HCT116 (cell line): ENCODE measurements at regions not wholly inside any gene's neighbourhood (a gene's known extent, or its start where the extent isn't known, plus 50 kb on each side); places are given as distances from the start of the nearest gene placed in this dataset.

Experiments
- ATAC-seq: fragments of 200-7000 bp; cut with Tn5 transposase; 2 replicates; pipeline ENCODE4 v1.9.1; 2020; ENCODE audit warnings: mild to moderate bottlenecking, moderate library complexity
- BruUV-seq: library from RNA; stranded (reverse); fragments of 400-500 nt; replicated peaks from 2 replicates; lab custom pipeline; 2021; lab: Mats Ljungman, UMichigan
- CTCF ChIA-PET: fragments of 300-600 bp; sonication (Branson Sonifier 250); formaldehyde crosslinking; loops from one replicate; lab custom pipeline; 2021; ENCODE audit warnings: antibody characterized with exemption; lab: Charles Lee
- POLR2A ChIA-PET: fragments of 300-600, 350-600 bp; sonication (Branson Sonifier 250); formaldehyde crosslinking; loops from one replicate; lab custom pipeline; 2021; ENCODE audit warnings: antibody characterized with exemption; lab: Charles Lee
- RAD21 ChIA-PET, 2 experiments: fragments of 300-600 bp; sonication (Branson Sonifier 250); formaldehyde crosslinking; loops; one replicate each; lab custom pipeline; 2023; ENCODE audit warnings: low total read pairs in 2 of 2; ENCODE audit not compliant: uncharacterized antibody in 2 of 2, unreplicated experiment in 2 of 2, low non-redundant PET in 1 of 2; lab: Charles Lee
- DNase-seq: peaks from one replicate; pipeline ENCODE4 v3.0.0-alpha.2; 2010; ENCODE audit warnings: low read depth, low spot score
- H2AFZ ChIP-seq: fragments of 200-600 bp; shearing (Covaris generic), sonication (generic); 2 replicates; pipeline ENCODE4 v1.6.1; 2017; ENCODE audit warnings: low read depth, mixed run types, mixed read lengths, antibody characterized with exemption, low read length; ENCODE audit not compliant: poor library complexity, severe bottlenecking
- H3K27ac ChIP-seq: 2 replicates; pipeline ENCODE4 v1.5.1; 2012; ENCODE audit warnings: low read depth, low read length
- H3K27me3 ChIP-seq: fragments of 200-600 bp; sonication (generic); 2 replicates; pipeline ENCODE4 v1.6.1; 2016; ENCODE audit warnings: mixed run types, low read length, mixed read lengths; ENCODE audit not compliant: insufficient read depth
- H3K36me3 ChIP-seq, 2 experiments: fragments of 200-500 bp in 1 of 2; fragments of 200-600 bp in 1 of 2; sonication (Bioruptor generic) in 1 of 2; sonication (generic) in 1 of 2; 2 replicates each; pipeline versions ENCODE4 v1.5.1 to v1.6.1; 2014 to 2016; ENCODE audit warnings: low read length in 2 of 2, inconsistent platforms in 1 of 2, mixed read lengths in 1 of 2, mixed run types in 1 of 2; ENCODE audit not compliant: insufficient read depth in 2 of 2, control insufficient read depth in 1 of 2
- H3K4me1 ChIP-seq, 2 experiments: fragments of 200-600 bp in 1 of 2; sonication (generic) in 1 of 2; 2 replicates each; pipeline versions ENCODE4 v1.5.1 to v1.6.1; 2012 to 2017; ENCODE audit warnings: low read length in 2 of 2, inconsistent platforms in 1 of 2, mild to moderate bottlenecking in 1 of 2, mixed read lengths in 1 of 2, mixed run types in 1 of 2, moderate library complexity in 1 of 2; ENCODE audit not compliant: insufficient read depth in 2 of 2, control insufficient read depth in 1 of 2
- H3K4me2 ChIP-seq: fragments of 200-600 bp; sonication (generic); 2 replicates; pipeline ENCODE4 v1.6.1; 2017; ENCODE audit warnings: mixed run types, low read length, mixed read lengths
- H3K4me3 ChIP-seq, 2 experiments: fragments of 200-600 bp in 1 of 2; sonication (generic) in 1 of 2; replicated peaks in 1 of 2; 2 replicates each; pipeline ENCODE4 v1.5.1; 2011 to 2016; ENCODE audit warnings: low read length in 2 of 2, control low read depth in 1 of 2, low read depth in 1 of 2, mild to moderate bottlenecking in 1 of 2, mixed read lengths in 1 of 2, mixed run types in 1 of 2
- H3K79me2 ChIP-seq: fragments of 200-600 bp; sonication (generic); 2 replicates; pipeline ENCODE4 v1.6.1; 2017; ENCODE audit warnings: mild to moderate bottlenecking, mixed run types, low read length, moderate library complexity, mixed read lengths; ENCODE audit not compliant: insufficient read depth
- H3K9ac ChIP-seq: fragments of 200-600 bp; sonication (generic); 2 replicates; pipeline ENCODE4 v1.6.1; 2016; ENCODE audit warnings: low read length, mixed read lengths
- H3K9me2 ChIP-seq: fragments of 200-600 bp; sonication (generic), shearing (Covaris generic); 2 replicates; pipeline ENCODE4 v1.6.1; 2017; ENCODE audit warnings: mixed run types, mild to moderate bottlenecking, moderate library complexity; ENCODE audit not compliant: insufficient read depth
- H3K9me3 ChIP-seq, 2 experiments: fragments of 200-500 bp in 1 of 2; fragments of 200-600 bp in 1 of 2; sonication (Bioruptor generic) in 1 of 2; sonication (generic) in 1 of 2; 2 replicates each; pipeline ENCODE4 v1.6.1; 2014 to 2017; ENCODE audit warnings: low read length in 2 of 2, mixed read lengths in 2 of 2, inconsistent platforms in 1 of 2, low read depth in 1 of 2, mild to moderate bottlenecking in 1 of 2, mixed run types in 1 of 2, moderate library complexity in 1 of 2; ENCODE audit not compliant: control insufficient read depth in 1 of 2, insufficient read depth in 1 of 2
- H4K20me1 ChIP-seq: fragments of 200-600 bp; sonication (generic), shearing (Covaris generic); 2 replicates; pipeline ENCODE4 v1.6.1; 2017; ENCODE audit warnings: mixed run types, mild to moderate bottlenecking, moderate library complexity; ENCODE audit not compliant: insufficient read depth
- ATF3 ChIP-seq: IDR thresholded peaks from 2 replicates; pipeline ENCODE4 v1.6.1; 2012
- CBX3 ChIP-seq: IDR thresholded peaks from 2 replicates; pipeline ENCODE4 v1.6.1; 2012; ENCODE audit warnings: low read depth
- CTCF ChIP-seq, 3 experiments: fragments of 200-600 bp in 1 of 3; sonication (generic) in 1 of 3; IDR thresholded peaks in 2 of 3; conservative IDR thresholded peaks in 1 of 3; 2 replicates each; pipeline ENCODE4 v1.5.1; 2012 to 2017; ENCODE audit warnings: low read depth in 2 of 3, low read length in 2 of 3, antibody characterized with exemption in 1 of 3, borderline replicate concordance in 1 of 3, control low read depth in 1 of 3, mild to moderate bottlenecking in 1 of 3, mixed read lengths in 1 of 3, mixed run types in 1 of 3, moderate library complexity in 1 of 3; ENCODE audit not compliant: insufficient read depth in 1 of 3
- EGR1 ChIP-seq: IDR thresholded peaks from 2 replicates; pipeline ENCODE4 v1.6.1; 2012; ENCODE audit warnings: low read depth
- ELF1 ChIP-seq: IDR thresholded peaks from 2 replicates; pipeline ENCODE4 v1.6.1; 2012; ENCODE audit warnings: low read depth, borderline replicate concordance
- EZH2 ChIP-seq: fragments of 200-600 bp; sonication (generic); IDR thresholded peaks from 2 replicates; pipeline ENCODE4 v1.6.1; 2017; ENCODE audit warnings: antibody characterized with exemption, mixed run types
- EZH2phosphoT487 ChIP-seq: fragments of 200-600 bp; IDR thresholded peaks from 2 replicates; pipeline ENCODE4 v1.6.1; 2018; ENCODE audit warnings: antibody characterized with exemption, borderline replicate concordance
- JUND ChIP-seq: IDR thresholded peaks from 2 replicates; pipeline ENCODE4 v1.6.1; 2012
- MAX ChIP-seq: IDR thresholded peaks from 2 replicates; pipeline ENCODE4 v1.6.1; 2012
- POLR2A ChIP-seq: IDR thresholded peaks from 2 replicates; pipeline ENCODE4 v1.7.0; 2011; ENCODE audit warnings: borderline replicate concordance; ENCODE audit not compliant: insufficient read depth, insufficient read length; ENCODE audit errors: extremely low read depth
- POLR2AphosphoS5 ChIP-seq: IDR thresholded peaks from 2 replicates; pipeline ENCODE4 v1.6.1; 2011; ENCODE audit warnings: mild to moderate bottlenecking, low read depth, low read length, moderate library complexity
- RAD21 ChIP-seq: IDR thresholded peaks from 2 replicates; pipeline ENCODE4 v1.6.1; 2012; ENCODE audit warnings: low read depth, mild to moderate bottlenecking
- SIN3A ChIP-seq: IDR thresholded peaks from 2 replicates; pipeline ENCODE4 v1.6.1; 2012; ENCODE audit warnings: low read depth
- SP1 ChIP-seq: IDR thresholded peaks from 2 replicates; pipeline ENCODE4 v1.6.1; 2012; ENCODE audit warnings: low read depth
- SRF ChIP-seq: IDR thresholded peaks from 2 replicates; pipeline ENCODE4 v1.6.1; 2012; ENCODE audit warnings: low read depth
- TCF7L2 ChIP-seq: IDR thresholded peaks from 2 replicates; pipeline ENCODE4 v1.7.0; 2011; ENCODE audit warnings: borderline replicate concordance, inconsistent platforms; ENCODE audit not compliant: insufficient read depth, insufficient read length; ENCODE audit errors: extremely low read depth
- YY1 ChIP-seq: IDR thresholded peaks from 2 replicates; pipeline ENCODE4 v1.6.1; 2011; ENCODE audit warnings: low read length, low read depth, moderate library complexity, mild to moderate bottlenecking; ENCODE audit not compliant: insufficient replicate concordance; ENCODE audit errors: extremely low read depth
- ZBTB33 ChIP-seq: IDR thresholded peaks from 2 replicates; pipeline ENCODE4 v1.6.1; 2011; ENCODE audit warnings: mild to moderate bottlenecking, low read length, moderate library complexity; ENCODE audit not compliant: insufficient replicate concordance; ENCODE audit errors: extremely low read depth
- intact Hi-C: fragments of 100-400 bp; cut with micrococcal nuclease; formaldehyde crosslinking; loops from 2 replicates; pipeline ENCODE4 v1.10.0; 2022
- TF ChIP-seq, protein P1 (sequence below): IDR thresholded peaks from 2 replicates; pipeline ENCODE4 v1.6.1; 2012; ENCODE audit warnings: low read depth

GRCh38 chr1:239550178-239550577 is 163.8 kb downstream of the CHRM3 start:
- no peaks in the 10 kb centered on the region for H3K79me2 ChIP-seq
- H3K4me1 ChIP-seq: no peaks in the 10 kb centered on the region
- no peak overlapping the region for H2AFZ ChIP-seq
- CTCF ChIA-PET: no interaction called here
- ATAC-seq: no peak
- H3K36me3 ChIP-seq: no peaks in the 10 kb centered on the region
- no peak overlapping the region for H3K27ac ChIP-seq
- intact Hi-C loops: no loop called here
- peaks cover 5 to 17% of the 10 kb centered on the region in 2 experiments; a peak in 2 of 4 replicates for H3K9me3 ChIP-seq
- BruUV-seq: no TSS peak
- no peaks in the 10 kb centered on the region for H3K9me2 ChIP-seq
- no peak for DNase-seq
- POLR2A ChIA-PET: no interaction called here
- no peaks in the 10 kb centered on the region for H3K27me3 ChIP-seq
- H3K9ac ChIP-seq: no peak overlapping the region
- TF ChIP-seq YY1: no peak
- no peak for TF ChIP-seq ATF3
- no peak for TF ChIP-seq RAD21
- TF ChIP-seq, protein P1, sequence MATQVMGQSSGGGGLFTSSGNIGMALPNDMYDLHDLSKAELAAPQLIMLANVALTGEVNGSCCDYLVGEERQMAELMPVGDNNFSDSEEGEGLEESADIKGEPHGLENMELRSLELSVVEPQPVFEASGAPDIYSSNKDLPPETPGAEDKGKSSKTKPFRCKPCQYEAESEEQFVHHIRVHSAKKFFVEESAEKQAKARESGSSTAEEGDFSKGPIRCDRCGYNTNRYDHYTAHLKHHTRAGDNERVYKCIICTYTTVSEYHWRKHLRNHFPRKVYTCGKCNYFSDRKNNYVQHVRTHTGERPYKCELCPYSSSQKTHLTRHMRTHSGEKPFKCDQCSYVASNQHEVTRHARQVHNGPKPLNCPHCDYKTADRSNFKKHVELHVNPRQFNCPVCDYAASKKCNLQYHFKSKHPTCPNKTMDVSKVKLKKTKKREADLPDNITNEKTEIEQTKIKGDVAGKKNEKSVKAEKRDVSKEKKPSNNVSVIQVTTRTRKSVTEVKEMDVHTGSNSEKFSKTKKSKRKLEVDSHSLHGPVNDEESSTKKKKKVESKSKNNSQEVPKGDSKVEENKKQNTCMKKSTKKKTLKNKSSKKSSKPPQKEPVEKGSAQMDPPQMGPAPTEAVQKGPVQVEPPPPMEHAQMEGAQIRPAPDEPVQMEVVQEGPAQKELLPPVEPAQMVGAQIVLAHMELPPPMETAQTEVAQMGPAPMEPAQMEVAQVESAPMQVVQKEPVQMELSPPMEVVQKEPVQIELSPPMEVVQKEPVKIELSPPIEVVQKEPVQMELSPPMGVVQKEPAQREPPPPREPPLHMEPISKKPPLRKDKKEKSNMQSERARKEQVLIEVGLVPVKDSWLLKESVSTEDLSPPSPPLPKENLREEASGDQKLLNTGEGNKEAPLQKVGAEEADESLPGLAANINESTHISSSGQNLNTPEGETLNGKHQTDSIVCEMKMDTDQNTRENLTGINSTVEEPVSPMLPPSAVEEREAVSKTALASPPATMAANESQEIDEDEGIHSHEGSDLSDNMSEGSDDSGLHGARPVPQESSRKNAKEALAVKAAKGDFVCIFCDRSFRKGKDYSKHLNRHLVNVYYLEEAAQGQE: no peak
- no peak for TF ChIP-seq EZH2phosphoT487
- TF ChIP-seq POLR2A: no peak
- no peak for TF ChIP-seq POLR2AphosphoS5
- no peak for TF ChIP-seq SP1
- TF ChIP-seq ELF1: no peak
- no peak for TF ChIP-seq TCF7L2
- TF ChIP-seq EZH2: no peak
- TF ChIP-seq SIN3A: no peak
- no peak for TF ChIP-seq CBX3
- no peak for TF ChIP-seq JUND
- TF ChIP-seq CTCF (IDR thresholded peaks at IDR 0.05 in 2 of 3, conservative IDR thresholded peaks at IDR 0.05 in 1 of 3; ENCODE audit: borderline replicate concordance in 1 of 3, insufficient read depth in 1 of 3, low read depth in 2 of 3, low read length in 2 of 3): no peak
- no peak for TF ChIP-seq SRF
- TF ChIP-seq EGR1: no peak
- no peak for TF ChIP-seq ZBTB33
- no peak for TF ChIP-seq MAX
- H3K4me2 ChIP-seq: no peak overlapping the region
- no peak overlapping the region for H3K4me3 ChIP-seq
- no peaks in the 10 kb centered on the region for H4K20me1 ChIP-seq
- RAD21 ChIA-PET: no interaction called here
